Prostate gland (tissue), 2 donors: ENCODE measurements at regions not wholly inside any gene's neighbourhood (a gene's known extent, or its start where the extent isn't known, plus 50 kb on each side); places are given as distances from the start of the nearest gene placed in this dataset.

Experiments
- POLR2A ChIP-seq: fragments of 450-650 bp; IDR thresholded peaks from one replicate; pipeline ENCODE4 v1.6.1; 2016; ENCODE audit warnings: antibody characterized with exemption, mild to moderate bottlenecking
- TF ChIP-seq, protein P1 (sequence below), 4 experiments: fragments of 200-600 bp in 2 of 4; fragments of 450-650 bp in 2 of 4; sonication (generic) in 2 of 4; IDR thresholded peaks; 1 replicate in 3 of 4; 2 replicates in 1 of 4; pipeline ENCODE4 v1.5.1; 2016 to 2019; ENCODE audit warnings: antibody characterized with exemption in 4 of 4, mild to moderate bottlenecking in 2 of 4, moderate library complexity in 2 of 4

GRCh38 chr22:48453171-48453570 lies 1374.5 kb downstream of the BRD1 start:
- TF ChIP-seq, protein P1, sequence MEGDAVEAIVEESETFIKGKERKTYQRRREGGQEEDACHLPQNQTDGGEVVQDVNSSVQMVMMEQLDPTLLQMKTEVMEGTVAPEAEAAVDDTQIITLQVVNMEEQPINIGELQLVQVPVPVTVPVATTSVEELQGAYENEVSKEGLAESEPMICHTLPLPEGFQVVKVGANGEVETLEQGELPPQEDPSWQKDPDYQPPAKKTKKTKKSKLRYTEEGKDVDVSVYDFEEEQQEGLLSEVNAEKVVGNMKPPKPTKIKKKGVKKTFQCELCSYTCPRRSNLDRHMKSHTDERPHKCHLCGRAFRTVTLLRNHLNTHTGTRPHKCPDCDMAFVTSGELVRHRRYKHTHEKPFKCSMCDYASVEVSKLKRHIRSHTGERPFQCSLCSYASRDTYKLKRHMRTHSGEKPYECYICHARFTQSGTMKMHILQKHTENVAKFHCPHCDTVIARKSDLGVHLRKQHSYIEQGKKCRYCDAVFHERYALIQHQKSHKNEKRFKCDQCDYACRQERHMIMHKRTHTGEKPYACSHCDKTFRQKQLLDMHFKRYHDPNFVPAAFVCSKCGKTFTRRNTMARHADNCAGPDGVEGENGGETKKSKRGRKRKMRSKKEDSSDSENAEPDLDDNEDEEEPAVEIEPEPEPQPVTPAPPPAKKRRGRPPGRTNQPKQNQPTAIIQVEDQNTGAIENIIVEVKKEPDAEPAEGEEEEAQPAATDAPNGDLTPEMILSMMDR (IDR thresholded peaks at IDR 0.05), result no peak
- no peak for TF ChIP-seq POLR2A
